Left lung (tissue), 4 donors: ENCODE measurements at regions not wholly inside any gene's neighbourhood (a gene's known extent, or its start where the extent isn't known, plus 50 kb on each side); places are given as distances from the start of the nearest gene placed in this dataset.

ENCODE experiments used
- ATAC-seq: fragments of 200-7000 bp; cut with Tn5 transposase; one replicate; pipeline ENCODE4 v1.9.1; 2020; ENCODE audit warnings: moderate library complexity
- DNase-seq, 4 donors: peaks; one replicate each; pipeline ENCODE4 v3.0.0-alpha.2; 2013 to 2020
- H3K27ac ChIP-seq, 2 donors: fragments of 200-600 bp; sonication (generic) in 1 of 2; one replicate each; pipeline versions ENCODE4 v1.5.0 to v1.8.0; 2020 to 2021
- H3K27me3 ChIP-seq, 2 donors: fragments of 200-600 bp; sonication (generic) in 1 of 2; one replicate each; pipeline versions ENCODE4 v1.5.0 to v1.8.0; 2020 to 2021
- H3K36me3 ChIP-seq, 2 donors: fragments of 200-600 bp; sonication (generic) in 1 of 2; one replicate each; pipeline versions ENCODE4 v1.5.0 to v1.8.0; 2020 to 2021
- H3K4me1 ChIP-seq, 2 donors: fragments of 200-600 bp; one replicate each; pipeline ENCODE4 v1.8.0; 2021
- H3K4me3 ChIP-seq, 2 donors: fragments of 200-600 bp; sonication (generic) in 1 of 2; one replicate each; pipeline versions ENCODE4 v1.5.0 to v1.8.0; 2020 to 2021; ENCODE audit warnings: mild to moderate bottlenecking in 1 of 2
- H3K9me3 ChIP-seq, 2 donors: fragments of 200-600 bp; sonication (generic) in 1 of 2; one replicate each; pipeline versions ENCODE4 v1.5.0 to v1.8.0; 2020 to 2021
- intact Hi-C, 2 donors: fragments of 100-400 bp; cut with DNase I; formaldehyde crosslinking; loops; one replicate each; pipeline versions ENCODE4 v1.11.2 to v1.14.2; 2022
- TF ChIP-seq, protein P1 (sequence below), 2 donors: fragments of 200-600 bp; sonication (generic) in 1 of 2; IDR thresholded peaks; one replicate each; pipeline versions ENCODE4 v1.5.0 to v1.8.0; 2021; ENCODE audit warnings: antibody characterized with exemption in 2 of 2
- donor health status: DM: no; HTN: yes; CAD: no.
- donor health status: DM: no; HTN: no; CAD: no.

DNA sequence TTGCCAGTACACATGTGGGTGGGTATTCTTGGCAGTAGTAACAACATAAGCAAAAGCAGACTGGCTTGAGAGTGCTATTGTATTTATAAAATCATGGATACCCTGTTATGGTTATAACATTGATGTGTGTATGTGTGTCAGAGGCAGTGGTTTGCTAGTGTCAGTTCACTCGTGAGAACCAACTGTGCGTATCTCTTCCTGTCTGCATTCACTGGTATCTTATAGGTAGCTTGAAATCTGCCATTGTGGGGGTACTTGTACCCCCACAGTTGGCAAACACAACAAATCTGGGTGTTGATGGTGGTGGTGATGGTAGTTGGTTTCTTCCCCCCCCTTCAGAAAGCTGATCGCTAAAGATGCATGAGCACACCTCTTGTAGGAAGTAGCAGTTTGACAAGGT, 355.8 kb upstream of the SATB1 start:
- ATAC-seq (no peak), DNase-seq (no peak)
- H3K36me3 ChIP-seq = no peaks in the 10 kb centered on the region
- no peaks in the 10 kb centered on the region for H3K9me3 ChIP-seq
- TF ChIP-seq, protein P1, sequence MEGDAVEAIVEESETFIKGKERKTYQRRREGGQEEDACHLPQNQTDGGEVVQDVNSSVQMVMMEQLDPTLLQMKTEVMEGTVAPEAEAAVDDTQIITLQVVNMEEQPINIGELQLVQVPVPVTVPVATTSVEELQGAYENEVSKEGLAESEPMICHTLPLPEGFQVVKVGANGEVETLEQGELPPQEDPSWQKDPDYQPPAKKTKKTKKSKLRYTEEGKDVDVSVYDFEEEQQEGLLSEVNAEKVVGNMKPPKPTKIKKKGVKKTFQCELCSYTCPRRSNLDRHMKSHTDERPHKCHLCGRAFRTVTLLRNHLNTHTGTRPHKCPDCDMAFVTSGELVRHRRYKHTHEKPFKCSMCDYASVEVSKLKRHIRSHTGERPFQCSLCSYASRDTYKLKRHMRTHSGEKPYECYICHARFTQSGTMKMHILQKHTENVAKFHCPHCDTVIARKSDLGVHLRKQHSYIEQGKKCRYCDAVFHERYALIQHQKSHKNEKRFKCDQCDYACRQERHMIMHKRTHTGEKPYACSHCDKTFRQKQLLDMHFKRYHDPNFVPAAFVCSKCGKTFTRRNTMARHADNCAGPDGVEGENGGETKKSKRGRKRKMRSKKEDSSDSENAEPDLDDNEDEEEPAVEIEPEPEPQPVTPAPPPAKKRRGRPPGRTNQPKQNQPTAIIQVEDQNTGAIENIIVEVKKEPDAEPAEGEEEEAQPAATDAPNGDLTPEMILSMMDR (IDR thresholded peaks at IDR 0.05) = no peak
- H3K27me3 ChIP-seq = no peaks in the 10 kb centered on the region
- H3K4me1 ChIP-seq = no peaks in the 10 kb centered on the region
- intact Hi-C loops = no loop called here
- H3K27ac ChIP-seq = no peak overlapping the region
- no peak overlapping the region for H3K4me3 ChIP-seq

DNA sequence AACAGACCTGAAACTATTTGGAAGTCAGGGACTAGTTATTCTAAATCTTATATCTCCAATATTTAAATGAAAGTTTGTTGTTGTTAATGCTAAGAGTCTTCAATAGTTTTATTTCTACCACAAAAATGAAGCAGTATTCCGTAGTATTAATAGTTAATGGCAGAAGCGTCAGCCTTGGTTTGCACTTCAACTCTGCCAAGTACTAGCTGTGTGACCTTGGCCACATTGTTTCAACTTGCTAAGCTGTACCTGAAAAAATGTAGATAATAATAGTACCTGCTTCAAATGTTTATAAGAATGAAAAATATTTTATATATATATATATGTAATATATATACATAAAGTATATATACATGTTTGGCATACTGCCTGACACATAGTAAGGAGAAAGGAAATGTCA, 354.6 kb upstream of the SATB1 start:
- ATAC-seq = no peak
- TF ChIP-seq, protein P1 (IDR thresholded peaks at IDR 0.05) = no peak

DNA sequence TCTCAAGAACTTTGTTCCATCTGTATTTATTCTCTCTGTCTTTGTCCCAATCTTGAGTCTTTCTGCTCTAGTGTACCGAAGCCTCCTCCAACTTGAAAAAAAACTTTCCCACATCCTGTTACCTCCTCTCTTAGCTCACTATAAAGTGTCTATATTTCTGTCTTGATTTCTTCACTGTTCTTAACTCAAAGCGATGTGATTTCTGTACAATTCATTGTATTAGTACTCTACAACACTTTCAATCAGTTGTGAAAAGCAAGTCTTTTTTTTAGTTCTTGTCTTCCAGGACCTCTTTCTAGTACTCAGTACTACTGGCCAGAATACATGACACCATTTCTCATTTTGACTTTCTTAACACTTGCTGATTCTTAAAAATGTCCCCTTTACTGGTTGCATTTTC, 353.5 kb upstream of the SATB1 start:
- ATAC-seq (no peak), DNase-seq (no peak)
- Histone ChIP-seq H3K4me3 (no peak overlapping the region), H3K9me3 (no peaks in the 10 kb centered on the region), H3K27me3 (no peaks in the 10 kb centered on the region), H3K4me1 (no peaks in the 10 kb centered on the region), H3K27ac (no peak overlapping the region), H3K36me3 (no peaks in the 10 kb centered on the region)
- TF ChIP-seq, protein P1 (IDR thresholded peaks at IDR 0.05) = no peak
- intact Hi-C loops = no loop called here

More for the DNA sequence above, 354.6 kb upstream of the SATB1 start:
- Histone ChIP-seq H3K4me3 (no peak overlapping the region), H3K27ac (no peak overlapping the region), H3K36me3 (no peaks in the 10 kb centered on the region), H3K9me3 (no peaks in the 10 kb centered on the region), H3K27me3 (no peaks in the 10 kb centered on the region), H3K4me1 (no peaks in the 10 kb centered on the region)
- intact Hi-C loops = no loop called here
- DNase-seq = no peak

DNA sequence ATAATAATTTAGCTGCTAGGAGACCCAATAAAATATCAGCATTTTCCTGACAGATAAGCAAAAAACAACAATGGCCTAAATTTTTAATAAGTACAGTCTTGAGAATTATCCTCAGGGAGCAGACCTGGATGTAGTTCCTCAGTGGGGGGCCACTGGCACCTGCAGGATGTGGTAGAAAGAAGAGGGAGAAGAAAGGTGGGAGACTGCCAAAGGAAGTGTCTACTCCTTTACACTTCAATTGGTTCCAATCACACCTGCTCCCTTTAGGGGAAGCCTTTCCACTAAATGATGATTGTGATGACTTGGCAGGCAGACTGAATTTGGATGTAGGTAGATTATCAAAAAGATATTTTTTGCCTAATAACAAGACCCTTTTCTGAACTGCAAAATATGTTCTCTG, 353.0 kb upstream of the SATB1 start:
- Histone ChIP-seq H3K4me3 (no peak overlapping the region), H3K4me1 (no peaks in the 10 kb centered on the region), H3K27ac (no peak overlapping the region), H3K36me3 (no peaks in the 10 kb centered on the region), H3K27me3 (no peaks in the 10 kb centered on the region), H3K9me3 (no peaks in the 10 kb centered on the region)
- ATAC-seq = no peak
- DNase-seq = no peak
- intact Hi-C loops = no loop called here
- TF ChIP-seq, protein P1 (IDR thresholded peaks at IDR 0.05) = no peak

DNA sequence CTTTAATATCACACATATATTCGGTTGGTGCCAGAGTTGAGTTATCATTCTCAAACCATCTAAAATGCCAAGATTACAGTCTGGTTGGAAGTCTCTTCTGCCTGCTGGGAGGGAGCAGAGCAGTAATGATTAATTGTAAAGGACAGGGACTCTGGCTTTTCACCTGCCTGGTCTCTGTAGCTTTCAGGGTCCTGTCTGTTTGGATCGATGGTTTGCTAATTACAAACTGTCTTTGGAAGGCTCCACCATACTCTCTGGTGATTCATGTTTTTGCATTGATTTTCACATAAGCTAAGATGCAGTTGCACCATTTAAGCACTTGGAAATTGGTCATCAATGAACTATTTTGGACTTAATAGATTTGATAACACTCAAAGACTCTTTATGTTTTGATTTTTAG, 350.4 kb upstream of the SATB1 start:
- no peaks in the 10 kb centered on the region for H3K27me3 ChIP-seq
- H3K4me1 ChIP-seq = no peaks in the 10 kb centered on the region
- H3K27ac ChIP-seq = no peak overlapping the region
- H3K9me3 ChIP-seq = no peaks in the 10 kb centered on the region
- TF ChIP-seq, protein P1 (IDR thresholded peaks at IDR 0.05) = no peak
- ATAC-seq (no peak), DNase-seq (no peak)
- intact Hi-C loops = no loop called here
- H3K4me3 ChIP-seq = no peak overlapping the region
- H3K36me3 ChIP-seq = no peaks in the 10 kb centered on the region
